ENCODE measurements at regions not wholly inside any gene's neighbourhood (a gene's known extent, or its start where the extent isn't known, plus 50 kb on each side); places are given as distances from the start of the nearest gene placed in this dataset.

- intact Hi-C loops (cut with DNase I): no loop called here
- Histone ChIP-seq H3K27ac (no peak overlapping the region), H3K9me3 (peaks cover 0 to 5% of the 10 kb centered on the region in 2 donors), H3K36me3 (no peaks in the 10 kb centered on the region), H3K4me1 (no peaks in the 10 kb centered on the region), H3K4me3 (no peak overlapping the region), H3K27me3 (no peaks in the 10 kb centered on the region)
- ATAC-seq (no peak), DNase-seq (no peak)
- TF ChIP-seq CTCF (IDR thresholded peaks at IDR 0.05): no peak
Measured at GRCh38 chr21:28554660-28555475, 437.8 kb downstream of the LTN1 start.

- Histone ChIP-seq H3K27me3 (no peaks in the 10 kb centered on the region), H3K36me3 (no peaks in the 10 kb centered on the region), H3K27ac (no peak overlapping the region), H3K4me3 (no peak overlapping the region), H3K9me3 (no peaks in the 10 kb centered on the region), H3K4me1 (no peaks in the 10 kb centered on the region)
- intact Hi-C loops (cut with DNase I): no loop called here
- TF ChIP-seq CTCF (IDR thresholded peaks at IDR 0.05): no peak
- no peak for DNase-seq
- no peak for ATAC-seq
Measured at GRCh38 chr21:28550057-28550825, 442.4 kb downstream of the LTN1 start.

GRCh38 chr21:28548291-28548690 is 444.4 kb downstream of the LTN1 start:
- no peak for TF ChIP-seq CTCF (IDR thresholded peaks at IDR 0.05)
- H3K36me3 ChIP-seq: no peaks in the 10 kb centered on the region
- intact Hi-C loops (cut with DNase I): no loop called here
- ATAC-seq: no peak
- H3K4me3 ChIP-seq: no peak overlapping the region
- H3K27me3 ChIP-seq: no peaks in the 10 kb centered on the region
- no peaks in the 10 kb centered on the region for H3K4me1 ChIP-seq
- H3K9me3 ChIP-seq: no peaks in the 10 kb centered on the region
- H3K27ac ChIP-seq: no peak overlapping the region
- no peak for DNase-seq

- intact Hi-C loops (cut with DNase I): no loop called here
- no peaks in the 10 kb centered on the region for H3K4me1 ChIP-seq
- H3K4me3 ChIP-seq: no peak overlapping the region
Measured at GRCh38 chr21:28547766-28548165, 444.9 kb downstream of the LTN1 start.

More at GRCh38 chr21:28547766-28548165, 444.9 kb downstream of the LTN1 start:
- H3K36me3 ChIP-seq: no peaks in the 10 kb centered on the region
- no peak overlapping the region for H3K27ac ChIP-seq
- TF ChIP-seq CTCF (IDR thresholded peaks at IDR 0.05): no peak
- DNase-seq (no peak), ATAC-seq (no peak)
- no peaks in the 10 kb centered on the region for H3K27me3 ChIP-seq
- H3K9me3 ChIP-seq: no peaks in the 10 kb centered on the region

Data from left lung (tissue), 4 donors.